ENCODE measurements at regions not wholly inside any gene's neighbourhood (a gene's known extent, or its start where the extent isn't known, plus 50 kb on each side); places are given as distances from the start of the nearest gene placed in this dataset.
"Not testable (repeated sequence)": the region's sequence is repeated elsewhere in the genome, so short reads cannot be mapped to it uniquely, and the experiment has no call there.

DNA sequence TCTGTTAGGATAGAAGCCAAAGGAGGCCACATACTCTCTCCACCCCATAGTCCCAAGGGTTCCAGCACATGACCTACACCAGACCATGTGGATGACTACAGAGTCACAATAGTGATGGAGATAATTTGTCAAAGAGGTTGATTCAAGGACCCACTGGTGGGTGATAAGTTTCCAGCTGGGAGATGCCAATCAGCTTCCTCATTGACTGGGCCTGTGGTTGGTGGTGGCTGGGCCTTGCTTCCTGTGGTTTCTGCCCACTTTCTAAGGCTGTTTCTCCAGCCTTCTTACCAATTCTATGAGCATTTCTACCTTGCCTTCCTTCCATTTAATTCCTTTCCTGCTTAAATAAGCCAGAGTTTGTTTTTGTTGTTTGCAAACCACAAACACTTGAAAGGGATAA lies 95.5 kb upstream of the CPEB2 start:
- no peak for DNase-seq (ENCODE audit: low read depth in 3 of 3)

DNA sequence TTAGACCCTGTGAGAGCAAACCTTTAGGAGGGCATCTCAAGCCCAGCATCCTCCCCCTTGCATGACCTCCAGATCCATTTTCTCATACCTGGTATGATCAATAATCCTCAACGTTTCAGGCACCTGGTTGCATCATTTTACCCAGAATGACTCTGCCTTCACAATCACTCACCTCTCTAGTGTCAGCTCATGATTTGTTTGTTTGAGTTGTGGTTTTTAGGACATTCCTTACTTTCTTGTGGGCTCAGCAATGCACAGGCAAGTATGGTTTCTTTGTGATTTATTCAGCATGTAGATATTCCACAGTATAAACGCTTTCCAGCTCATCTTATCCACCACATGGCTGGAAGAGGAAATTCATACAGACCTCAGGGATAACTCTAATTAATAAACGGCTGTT lies 93.6 kb upstream of the CPEB2 start:
- no peak for DNase-seq (ENCODE audit: low read depth in 3 of 3)

DNA sequence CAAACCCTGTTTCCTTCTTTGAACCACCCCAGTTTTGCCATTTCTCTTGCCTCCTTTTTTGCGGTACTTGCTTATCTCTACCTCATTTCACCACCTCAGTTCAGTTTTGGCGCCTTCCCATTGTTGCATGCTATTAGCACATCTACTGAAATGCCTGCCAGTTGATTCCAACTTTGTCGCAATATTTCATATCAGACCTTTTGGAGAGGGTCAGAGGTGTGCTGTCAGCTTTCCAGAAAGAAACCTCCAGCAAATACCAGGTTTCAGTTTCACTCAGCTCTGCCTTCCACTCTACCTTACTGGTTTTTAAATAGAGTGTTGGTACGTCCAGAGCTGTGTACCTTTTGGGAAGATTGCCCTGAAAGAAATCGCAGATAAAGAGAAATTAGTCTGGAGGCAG lies 91.9 kb upstream of the CPEB2 start:
- no peak for DNase-seq (ENCODE audit: low read depth in 3 of 3)

DNA sequence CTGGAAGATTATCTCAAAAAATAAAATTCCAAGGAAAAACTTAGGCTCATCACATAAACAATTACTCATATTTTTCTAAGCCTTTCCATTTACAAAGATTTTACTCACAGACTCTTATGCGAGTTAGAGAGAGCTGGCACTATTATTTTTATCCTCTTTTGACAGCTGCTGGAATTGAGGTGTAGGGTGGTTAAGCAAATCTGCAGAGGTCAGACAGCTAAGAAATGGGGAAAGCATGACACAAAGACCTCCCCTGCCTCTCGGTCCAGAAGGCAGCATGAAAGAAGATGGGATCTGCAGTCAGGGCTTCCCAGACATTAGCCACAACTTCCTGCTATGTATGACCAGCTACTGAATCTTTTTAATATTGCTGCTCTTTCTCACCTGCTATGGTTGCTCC lies 89.9 kb upstream of the CPEB2 start:
- no peak for DNase-seq (ENCODE audit: low read depth in 3 of 3)

DNA sequence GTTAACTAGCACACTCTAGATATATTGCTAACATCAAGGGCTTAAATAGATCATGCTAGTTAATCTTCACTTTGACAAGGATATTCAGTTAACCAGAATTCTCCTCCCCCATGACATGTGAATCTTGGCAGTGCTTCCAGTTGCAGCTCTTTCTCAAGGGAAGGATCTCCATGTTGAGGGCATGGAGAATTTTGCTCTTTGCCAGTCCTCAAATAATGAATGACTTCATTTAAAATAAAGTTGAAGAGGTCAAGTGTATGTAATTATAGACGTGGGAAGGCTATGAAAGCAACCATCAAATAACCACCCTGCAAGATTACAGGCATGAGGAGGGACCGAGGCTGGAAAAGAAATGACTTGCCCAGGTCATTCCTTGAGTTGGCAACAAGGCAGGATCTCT lies 87.3 kb upstream of the CPEB2 start:
- no peak for DNase-seq (ENCODE audit: low read depth in 3 of 3)

DNA sequence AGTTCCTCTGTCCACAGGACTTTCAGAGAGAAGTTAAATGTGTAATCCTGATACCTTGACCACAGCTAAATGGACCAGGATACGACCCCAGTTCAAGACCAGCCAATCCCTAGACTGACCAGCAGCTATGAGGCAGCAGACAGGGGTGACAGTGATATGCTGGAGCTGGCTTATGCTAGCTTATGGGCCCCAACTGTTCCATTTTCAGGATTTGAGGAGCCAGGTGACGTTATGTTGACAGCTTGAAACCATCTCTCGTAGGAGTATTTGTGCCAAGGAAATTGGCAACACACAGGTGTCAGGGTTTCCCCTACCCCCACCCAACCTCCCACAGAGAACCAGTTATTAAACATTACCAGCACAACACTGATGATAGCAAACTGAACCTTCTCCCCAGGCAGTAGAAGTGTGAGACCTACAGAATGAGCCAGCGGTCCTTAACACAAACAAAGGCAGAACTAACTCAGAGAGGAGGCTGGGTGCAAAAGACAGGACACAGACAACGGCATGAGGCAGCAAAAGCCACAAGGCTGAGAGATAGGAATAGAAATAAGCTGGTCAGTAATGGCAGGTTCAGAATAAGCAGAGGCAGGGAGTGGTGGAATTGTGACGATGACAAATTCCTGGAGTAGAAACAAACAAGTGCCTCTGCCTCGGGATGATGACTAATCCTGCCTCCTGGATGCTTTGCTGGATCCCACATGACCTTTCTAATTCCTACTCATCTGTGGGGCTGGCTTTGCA lies 85.6 kb upstream of the CPEB2 start:
- DNase-seq (ENCODE audit: low read depth in 3 of 3), result no peak

DNA sequence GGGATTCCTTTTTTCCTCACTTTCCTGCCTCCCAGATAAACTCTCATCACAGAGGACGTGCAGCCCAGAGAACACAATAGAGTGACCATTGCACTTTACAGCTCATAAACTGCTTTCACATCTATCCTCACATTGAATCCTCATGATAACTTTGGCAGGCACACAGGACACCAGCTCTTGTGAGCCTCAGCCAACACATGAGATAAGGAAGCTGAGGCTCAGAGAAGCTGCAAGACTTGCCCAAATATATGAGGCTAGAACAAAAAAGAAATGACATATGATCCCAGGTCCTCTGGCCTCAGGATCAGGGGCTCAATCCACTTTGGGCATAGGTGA lies 85.0 kb upstream of the CPEB2 start:
- DNase-seq (ENCODE audit: low read depth in 3 of 3), result no peak

DNA sequence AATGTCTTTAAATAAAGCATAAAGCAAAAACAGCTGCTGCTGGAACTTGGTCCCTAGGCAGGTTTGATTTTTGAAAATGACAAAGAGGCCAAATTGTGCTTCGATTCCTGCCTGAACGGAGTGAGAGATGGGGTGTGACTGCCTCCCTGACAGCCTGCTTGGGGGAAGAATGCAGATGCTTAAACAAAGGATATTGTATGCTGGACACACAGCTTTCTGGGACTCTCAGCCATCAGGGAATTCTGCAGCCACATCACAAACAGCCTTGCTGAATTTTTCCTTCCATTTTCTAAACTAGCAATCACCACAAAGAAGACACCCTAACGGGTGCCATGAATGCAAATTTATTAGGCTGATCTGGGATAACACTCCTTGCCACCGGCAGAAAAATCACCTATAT lies 83.9 kb upstream of the CPEB2 start:
- no peak for DNase-seq (ENCODE audit: low read depth in 3 of 3)

DNA sequence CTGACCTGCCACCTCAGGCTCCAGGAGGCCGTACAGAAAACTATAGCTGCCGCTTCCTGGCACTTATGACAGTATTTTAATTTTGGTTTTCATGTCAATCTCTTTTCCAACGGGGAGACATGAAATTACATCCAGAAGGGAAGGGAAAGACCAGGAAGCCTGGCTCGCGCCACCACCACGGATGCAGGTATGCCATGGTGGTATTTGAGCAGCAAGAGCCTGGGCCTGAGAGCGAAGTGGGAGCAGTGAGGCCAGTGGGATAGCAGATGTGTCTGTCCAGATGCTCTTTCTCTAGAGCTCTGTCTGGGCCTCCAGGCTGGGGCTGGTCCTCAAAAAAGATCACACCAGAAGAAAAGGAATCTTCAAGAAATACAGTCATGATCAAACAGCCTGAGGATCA lies 82.5 kb upstream of the CPEB2 start:
- no peak for DNase-seq (ENCODE audit: low read depth in 3 of 3)

DNA sequence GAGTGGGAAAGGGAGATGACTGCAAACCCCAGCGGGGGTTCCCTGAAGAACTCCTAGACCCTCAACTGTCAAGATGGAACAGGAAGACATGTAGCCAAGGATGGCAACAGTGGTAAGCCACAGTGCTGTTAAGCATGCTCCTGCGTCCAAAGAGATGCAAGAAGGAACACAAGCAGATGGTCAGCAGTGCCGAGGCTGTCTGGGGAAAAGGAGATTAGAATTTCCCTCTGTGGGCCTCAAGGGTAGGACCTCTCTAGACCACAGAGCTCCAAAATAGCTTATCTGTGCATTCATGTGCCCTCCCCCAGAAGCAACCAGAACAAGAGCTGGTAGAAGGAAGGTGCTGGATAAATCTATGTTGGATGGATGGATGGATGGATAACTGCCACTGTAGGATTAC lies 82.0 kb upstream of the CPEB2 start:
- DNase-seq (ENCODE audit: low read depth in 3 of 3), result no peak

DNA sequence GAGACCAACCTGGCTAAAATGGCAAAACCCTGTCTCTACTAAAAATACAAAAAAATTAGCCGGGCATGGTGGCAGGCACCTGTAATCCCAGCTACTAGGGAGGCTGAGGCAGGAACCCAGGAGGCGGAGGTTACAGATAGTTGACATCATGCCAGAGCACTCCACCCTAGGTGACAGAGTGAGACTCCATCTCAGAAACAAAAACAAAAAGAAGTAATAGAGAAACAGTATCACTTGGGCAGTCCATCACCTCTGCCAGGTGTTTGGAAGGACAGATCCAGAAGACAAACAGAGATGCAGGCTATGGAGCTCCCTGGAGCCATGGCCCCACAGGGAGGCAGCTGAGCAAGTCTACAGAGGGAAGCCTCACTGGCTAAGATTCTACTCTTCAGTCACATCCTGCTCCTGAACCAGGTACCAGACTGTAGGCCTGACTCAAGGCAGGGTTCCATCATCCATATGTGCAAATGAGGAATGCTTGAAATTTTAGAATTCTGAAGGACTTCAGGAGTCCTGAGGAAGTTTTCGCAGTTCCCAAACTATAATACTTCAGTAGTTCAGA lies 81.4 kb upstream of the CPEB2 start:
- no peak for DNase-seq (ENCODE audit: low read depth in 3 of 3)

DNA sequence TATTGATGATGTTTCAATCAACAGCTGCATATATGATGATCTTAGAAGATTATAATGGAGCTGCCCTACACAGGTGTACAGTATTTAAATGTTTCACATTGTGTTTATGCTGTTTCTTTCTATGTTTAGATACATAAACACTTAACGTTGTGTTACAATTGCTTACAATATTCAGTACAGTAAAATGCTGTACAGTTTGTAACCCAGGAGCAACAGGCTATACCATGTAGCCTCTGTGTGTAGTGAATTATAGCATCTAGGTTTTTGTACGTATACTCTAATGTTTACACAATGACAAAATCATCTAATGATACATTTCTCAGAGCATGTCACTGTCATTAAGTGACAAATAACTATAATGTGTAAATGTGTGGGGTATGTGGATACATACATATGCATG lies 80.5 kb upstream of the CPEB2 start:
- not testable (repeated sequence) for DNase-seq (ENCODE audit: low read depth in 3 of 3)

DNA sequence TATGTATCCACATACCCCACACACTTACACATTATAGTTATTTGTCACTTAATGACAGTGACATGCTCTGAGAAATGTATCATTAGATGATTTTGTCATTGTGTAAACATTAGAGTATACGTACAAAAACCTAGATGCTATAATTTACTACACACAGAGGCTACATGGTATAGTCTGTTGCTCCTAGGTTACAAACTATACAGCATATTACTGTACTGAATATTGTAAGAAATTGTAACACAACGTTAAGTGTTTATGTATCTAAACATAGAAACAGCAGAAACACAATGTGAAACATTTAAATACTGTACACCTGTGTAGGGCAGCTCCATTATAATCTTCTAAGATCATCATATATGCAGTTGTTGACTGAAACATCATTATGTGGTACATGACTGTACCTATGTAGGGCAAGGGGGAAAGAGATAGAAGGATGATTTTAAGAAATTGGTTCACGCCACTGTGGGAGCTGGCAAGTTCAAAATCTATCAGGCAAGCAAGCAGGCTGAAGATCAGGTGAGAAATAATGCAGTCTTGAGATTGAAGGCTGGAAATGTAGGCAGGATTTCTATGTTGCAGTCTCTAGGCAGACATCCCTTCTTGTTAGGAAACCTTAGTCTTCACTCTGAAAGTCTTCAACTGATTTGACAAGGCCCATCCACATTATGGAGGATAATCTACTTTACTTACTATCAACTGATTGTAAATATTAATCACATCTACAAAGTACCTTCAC lies 78.0 kb upstream of the CPEB2 start:
- no peak for DNase-seq (ENCODE audit: low read depth in 3 of 3)

DNA sequence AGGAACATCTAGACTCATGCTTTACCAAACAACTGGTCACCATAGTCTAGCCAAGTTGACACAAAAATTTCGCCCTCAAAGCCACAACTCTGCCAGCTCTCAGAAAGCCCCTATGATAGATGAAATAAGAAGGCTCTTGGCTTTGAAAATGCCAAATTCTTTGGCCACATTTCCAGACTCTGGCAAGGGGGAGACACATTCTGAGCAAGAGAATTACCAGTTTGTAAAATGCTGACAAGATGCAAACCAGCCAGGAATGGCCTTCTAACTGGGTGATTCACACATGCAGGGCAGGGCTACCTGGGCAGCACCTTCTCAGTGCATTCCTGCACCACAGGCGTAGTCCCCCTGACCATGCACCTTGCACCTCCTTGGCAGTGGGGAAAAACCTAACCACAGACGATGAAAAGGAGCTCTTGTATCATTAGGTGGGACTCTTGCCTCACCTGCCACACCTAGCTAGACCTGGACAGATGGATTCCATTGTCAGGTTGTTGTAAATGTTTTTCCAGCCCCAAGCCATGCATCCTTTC lies 77.4 kb upstream of the CPEB2 start:
- DNase-seq (ENCODE audit: low read depth in 3 of 3), result no peak

DNA sequence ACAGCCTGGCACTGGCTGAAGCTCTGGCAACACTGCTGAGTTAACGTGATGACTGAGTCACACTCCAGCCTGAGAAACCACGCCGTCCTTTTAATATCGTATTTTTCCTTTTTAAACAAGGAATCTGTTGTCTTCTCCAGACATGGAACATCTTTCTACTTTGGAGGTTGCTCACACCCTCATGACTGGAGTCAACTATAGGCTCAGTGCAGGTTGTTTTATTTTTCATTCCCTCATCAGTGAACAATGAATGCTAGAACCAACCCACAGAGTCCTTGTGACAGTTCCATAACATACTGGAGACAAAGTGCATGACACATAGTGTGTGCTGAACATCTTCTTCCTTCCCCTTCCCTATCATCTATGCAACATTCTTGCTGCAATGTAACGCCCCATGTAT lies 76.8 kb upstream of the CPEB2 start:
- no peak for DNase-seq (ENCODE audit: low read depth in 3 of 3)

DNA sequence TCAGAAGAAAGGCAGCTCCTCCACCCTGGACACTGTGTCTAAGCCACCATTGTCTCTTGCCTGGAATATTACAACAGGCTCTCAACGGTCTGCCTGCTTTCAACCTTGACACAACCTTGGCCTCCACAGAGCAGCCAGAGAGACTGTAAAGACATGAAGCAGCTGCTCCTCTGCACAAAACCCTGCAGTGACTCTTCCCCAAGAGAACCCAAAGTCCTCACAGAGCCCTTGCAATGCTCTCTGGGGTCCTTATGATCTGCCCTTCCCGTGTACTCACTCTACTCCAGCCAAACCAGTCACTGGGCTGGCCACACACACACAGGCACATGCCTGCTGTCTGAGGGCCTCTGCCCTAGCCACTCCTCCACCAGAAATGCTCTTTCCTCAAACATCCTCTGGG lies 75.9 kb upstream of the CPEB2 start:
- no peak for DNase-seq (ENCODE audit: low read depth in 3 of 3)

DNA sequence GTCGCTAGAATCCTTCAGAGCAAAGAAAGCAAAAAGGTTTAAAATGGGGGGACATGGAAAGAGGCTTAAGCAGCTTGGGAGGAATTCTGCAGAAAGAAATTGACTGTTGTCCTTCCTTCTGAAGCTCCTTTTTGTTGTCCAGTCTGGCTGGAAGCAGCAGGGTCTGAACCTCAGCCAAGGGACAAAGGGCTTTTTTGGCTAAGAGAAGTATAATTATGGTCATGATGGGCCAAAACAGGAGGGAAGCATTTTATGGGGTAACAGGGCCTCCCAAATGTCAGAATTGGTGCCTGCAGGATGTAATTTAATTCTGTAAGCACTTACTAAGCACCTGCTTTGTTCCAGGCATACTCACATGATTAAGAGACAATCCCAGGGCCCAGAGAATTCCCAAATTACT lies 74.2 kb upstream of the CPEB2 start:
- no peak for DNase-seq (ENCODE audit: low read depth in 3 of 3)

DNA sequence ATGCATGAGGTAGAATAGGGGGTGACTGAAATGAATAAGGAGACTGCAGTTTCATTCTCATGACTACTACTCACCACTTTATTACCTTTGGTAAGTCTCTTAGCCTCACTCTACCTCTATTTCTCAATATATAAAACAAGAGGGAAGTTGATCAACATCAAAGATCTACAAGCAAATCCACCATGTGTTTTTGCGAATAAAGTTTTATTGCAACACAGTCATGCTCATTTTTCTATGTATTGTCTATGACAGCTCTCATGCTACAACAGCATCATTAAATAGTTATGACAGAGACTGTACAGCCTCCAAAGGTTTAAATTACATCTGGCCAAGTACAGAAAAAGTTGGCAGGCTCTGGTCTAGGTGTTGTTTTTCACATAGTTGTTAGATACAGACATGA lies 72.6 kb upstream of the CPEB2 start:
- DNase-seq (ENCODE audit: low read depth in 3 of 3), result no peak

DNA sequence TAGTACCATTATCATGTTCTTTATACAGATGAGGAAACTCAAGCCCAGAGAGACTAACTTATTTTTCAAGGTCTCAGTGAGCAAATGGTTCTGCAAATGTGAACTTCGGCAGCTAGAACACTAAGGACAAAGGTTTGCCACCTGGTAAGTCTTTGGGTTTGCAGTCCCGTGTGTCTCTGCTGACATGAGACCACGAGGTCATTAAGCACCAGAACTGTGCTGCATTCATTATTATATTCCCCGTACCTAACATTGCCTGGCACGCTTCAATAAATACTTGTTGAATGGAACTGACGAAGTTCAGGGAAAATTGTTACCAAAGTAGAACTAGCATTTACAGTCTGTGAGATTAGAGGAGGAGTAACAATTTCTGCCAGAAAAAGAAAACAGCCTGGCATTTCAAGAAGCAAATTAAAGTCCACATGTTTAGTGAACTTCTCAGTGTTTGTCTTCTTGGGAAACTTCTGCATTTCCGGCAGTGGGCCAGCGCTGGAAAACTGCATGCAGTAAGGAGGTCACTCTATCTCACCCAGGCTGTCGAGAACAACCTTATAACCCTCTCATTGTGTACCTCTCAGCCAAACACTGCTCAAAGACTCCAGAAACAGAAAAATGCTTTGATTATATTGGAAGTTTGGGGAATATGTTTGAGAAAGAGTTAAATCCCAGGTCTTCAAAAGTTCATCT lies 67.4 kb upstream of the CPEB2 start:
- no peak for DNase-seq (ENCODE audit: low read depth in 3 of 3)

DNA sequence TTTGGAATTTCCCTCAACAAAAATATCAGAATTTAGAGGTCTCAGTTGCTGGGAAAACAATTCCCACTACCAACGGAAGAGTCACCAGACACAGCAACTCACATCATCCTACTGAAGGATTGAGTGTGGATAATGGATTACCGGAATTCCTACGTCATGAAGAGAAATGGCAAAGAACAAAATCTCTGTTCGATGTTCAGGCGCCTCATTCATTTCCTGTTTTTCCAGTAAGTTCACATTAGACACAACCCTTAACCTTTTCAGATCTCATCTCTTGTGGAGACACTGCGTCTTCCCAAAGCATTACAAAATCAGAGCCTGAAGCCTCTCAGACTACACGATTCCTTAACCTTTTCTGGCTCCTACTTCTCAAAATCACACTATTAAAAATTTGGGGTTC lies 58.5 kb upstream of the CPEB2 start:
- no peak for DNase-seq (ENCODE audit: low read depth in 3 of 3)

DNA sequence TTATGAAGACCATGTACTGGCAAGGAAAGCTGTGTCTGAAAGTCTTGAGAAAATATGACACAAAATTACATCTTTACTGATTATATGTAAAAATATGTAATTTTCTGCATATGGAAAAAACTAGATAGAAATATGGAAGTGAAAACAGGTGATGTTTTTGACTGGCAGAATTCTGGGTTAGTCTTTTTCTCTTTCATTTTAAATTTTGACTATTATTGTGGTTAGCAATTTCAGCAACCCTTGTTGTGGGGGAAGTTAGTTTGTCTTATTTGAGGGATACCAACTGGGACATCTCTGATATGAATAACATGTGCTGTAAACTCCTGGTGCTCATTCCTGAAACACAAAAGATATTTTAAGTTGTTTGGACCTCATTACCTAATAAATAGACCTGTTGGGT lies 49.9 kb upstream of the CPEB2 start:
- DNase-seq (ENCODE audit: low read depth in 3 of 3), result no peak

Data from stimulated activated CD4-positive, alpha-beta T cell treated with anti-CD3 and anti-CD28 coated beads, TNF-alpha, amount 100 ng/mL, for 24 hours (primary cell).